GM10248 (cell line): ENCODE measurements at regions not wholly inside any gene's neighbourhood (a gene's known extent, or its start where the extent isn't known, plus 50 kb on each side); places are given as distances from the start of the nearest gene placed in this dataset.

ENCODE experiments used
- CTCF ChIA-PET: fragments of 300-600 bp; sonication (Branson Sonifier 250); formaldehyde crosslinking; extraction: SDS; loops from one replicate; lab custom pipeline; 2021; ENCODE audit warnings: antibody characterized with exemption; lab: Yijun Ruan, JAX
- POLR2A ChIA-PET: fragments of 350-650 bp; sonication (Branson Sonifier 250); formaldehyde crosslinking; extraction: SDS; loops from one replicate; lab custom pipeline; 2020; ENCODE audit warnings: antibody characterized with exemption; lab: Yijun Ruan, JAX
- DNase-seq: peaks from one replicate; pipeline ENCODE4 v3.0.0; 2012; ENCODE audit errors: extremely low spot score
- TF ChIP-seq, protein P1 (sequence below): IDR thresholded peaks from 2 replicates; pipeline ENCODE4 v1.5.1; 2012; ENCODE audit warnings: mild to moderate bottlenecking, low read depth; ENCODE audit errors: extremely low read depth, missing control alignments, control extremely low read depth

DNA sequence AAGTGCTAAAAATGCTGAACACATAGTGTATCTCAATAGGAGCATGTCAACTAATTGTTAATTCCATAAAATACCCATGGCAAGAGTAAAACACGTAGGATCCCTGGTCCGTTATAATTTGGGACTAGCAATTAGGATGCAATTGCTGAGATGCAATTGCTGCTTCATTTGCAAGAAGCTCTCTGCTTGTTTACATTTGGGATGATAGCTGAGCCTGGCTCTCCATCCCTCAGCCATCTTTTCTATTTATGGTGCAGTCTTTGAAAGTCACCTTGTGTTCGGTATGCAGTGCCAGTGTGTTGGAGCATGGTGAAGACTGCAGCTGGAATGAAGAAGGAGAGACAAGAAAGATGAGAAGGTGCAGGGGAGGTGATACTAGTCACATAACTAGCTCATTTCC lies 191.3 kb downstream of the SNX10 start:
- TF ChIP-seq, protein P1, sequence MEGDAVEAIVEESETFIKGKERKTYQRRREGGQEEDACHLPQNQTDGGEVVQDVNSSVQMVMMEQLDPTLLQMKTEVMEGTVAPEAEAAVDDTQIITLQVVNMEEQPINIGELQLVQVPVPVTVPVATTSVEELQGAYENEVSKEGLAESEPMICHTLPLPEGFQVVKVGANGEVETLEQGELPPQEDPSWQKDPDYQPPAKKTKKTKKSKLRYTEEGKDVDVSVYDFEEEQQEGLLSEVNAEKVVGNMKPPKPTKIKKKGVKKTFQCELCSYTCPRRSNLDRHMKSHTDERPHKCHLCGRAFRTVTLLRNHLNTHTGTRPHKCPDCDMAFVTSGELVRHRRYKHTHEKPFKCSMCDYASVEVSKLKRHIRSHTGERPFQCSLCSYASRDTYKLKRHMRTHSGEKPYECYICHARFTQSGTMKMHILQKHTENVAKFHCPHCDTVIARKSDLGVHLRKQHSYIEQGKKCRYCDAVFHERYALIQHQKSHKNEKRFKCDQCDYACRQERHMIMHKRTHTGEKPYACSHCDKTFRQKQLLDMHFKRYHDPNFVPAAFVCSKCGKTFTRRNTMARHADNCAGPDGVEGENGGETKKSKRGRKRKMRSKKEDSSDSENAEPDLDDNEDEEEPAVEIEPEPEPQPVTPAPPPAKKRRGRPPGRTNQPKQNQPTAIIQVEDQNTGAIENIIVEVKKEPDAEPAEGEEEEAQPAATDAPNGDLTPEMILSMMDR: no peak
- ChIA-PET POLR2A (no interaction called here), CTCF (interaction anchor here (0.9 to 1.3 kb wide), 3 partner anchors 8 to 40 kb away, joined by 3 to 4 read pairs (median 4); no protein-coding TSS in a partner anchor)
- no peak for DNase-seq

DNA sequence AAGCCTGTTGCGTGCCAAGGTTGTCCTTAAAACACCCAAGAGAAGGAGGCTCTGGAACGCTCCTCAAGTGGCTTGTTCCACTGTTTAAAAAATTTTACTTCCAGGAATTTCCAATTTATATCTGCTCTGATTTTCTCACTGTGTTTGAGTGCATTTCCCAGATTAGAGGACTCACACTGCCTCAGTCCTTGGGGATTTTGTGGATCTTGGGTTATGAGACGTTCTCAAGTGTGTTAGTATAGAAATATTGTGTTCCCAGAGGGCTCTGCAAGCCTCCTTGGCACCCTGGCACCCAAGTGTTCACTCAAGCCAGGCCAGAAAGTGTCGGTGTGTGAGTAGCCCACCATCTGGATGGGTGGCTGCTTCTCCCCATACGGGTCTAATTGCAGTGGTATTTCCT lies 192.2 kb downstream of the SNX10 start:
- TF ChIP-seq, protein P1: no peak
- ChIA-PET CTCF (interaction anchor here (1.2 kb wide), 1 partner anchor 76 kb away, joined by 3 read pairs; no protein-coding TSS in a partner anchor), POLR2A (no interaction called here)
- DNase-seq: no peak

- POLR2A ChIA-PET: no interaction called here
Observed at GRCh38 chr7:26485367-26485934, 193.8 kb downstream of the SNX10 start.

DNA sequence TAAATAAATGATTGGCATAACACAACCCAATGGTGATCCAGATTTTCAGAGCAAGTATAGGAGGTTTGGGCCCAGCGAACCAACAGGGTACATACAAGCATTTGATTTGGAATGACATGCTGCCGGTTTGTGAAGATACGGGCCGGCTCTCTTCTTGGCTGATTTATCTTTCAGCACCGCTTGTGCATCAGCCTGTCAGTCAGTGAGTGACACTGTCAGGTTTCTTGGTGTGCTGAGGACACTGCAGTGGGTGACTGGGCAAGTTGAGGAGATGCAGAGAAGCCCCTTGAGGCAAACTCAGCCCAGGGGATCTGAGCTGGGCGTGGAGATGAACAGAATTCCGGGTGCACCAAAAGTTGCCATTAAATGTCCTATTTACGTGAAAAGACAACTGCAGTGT lies 194.5 kb downstream of the SNX10 start:
- TF ChIP-seq, protein P1: no peak
- ChIA-PET CTCF (no interaction called here), POLR2A (no interaction called here)
- DNase-seq: no peak

More at GRCh38 chr7:26485367-26485934, 193.8 kb downstream of the SNX10 start:
- DNase-seq: no peak
- TF ChIP-seq, protein P1: no peak
- CTCF ChIA-PET: interaction anchor here (1.3 kb wide), 1 partner anchor 116 kb away, joined by 3 read pairs; no protein-coding TSS in a partner anchor

DNA sequence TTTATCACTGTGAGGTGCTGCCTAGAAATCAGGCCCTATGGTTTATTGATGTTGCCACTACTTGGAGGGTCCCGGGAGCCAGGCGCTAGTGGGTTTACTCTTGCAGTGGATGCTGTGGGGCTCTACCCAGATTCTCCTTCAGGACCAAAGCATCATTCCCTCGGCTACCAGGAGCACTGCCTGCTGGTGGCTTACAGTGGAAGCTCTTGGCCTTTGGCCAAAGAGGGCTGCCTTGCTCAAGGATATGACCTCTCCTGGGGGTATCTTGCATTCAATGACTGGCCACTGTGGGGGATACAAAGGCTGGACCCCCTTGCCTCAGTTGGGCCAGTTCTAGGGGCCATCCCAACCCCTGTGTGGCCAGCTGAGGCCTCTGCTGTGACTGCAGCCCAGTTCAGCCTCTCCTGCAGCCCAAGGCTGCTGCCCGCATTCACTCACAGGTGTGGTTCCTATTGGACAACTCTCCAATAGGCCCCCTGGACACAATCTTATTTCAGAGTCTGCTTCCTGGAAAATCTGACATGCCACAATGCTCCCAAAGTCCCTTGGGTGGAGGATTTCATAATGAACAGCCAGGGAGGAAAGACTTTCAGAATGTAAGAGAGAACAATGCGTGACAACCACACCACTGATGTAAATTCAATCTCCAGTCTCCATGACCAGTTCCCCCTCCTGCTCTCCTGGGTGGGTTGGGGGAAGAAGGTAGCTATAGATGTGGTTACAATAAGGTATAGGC lies 196.3 kb downstream of the SNX10 start:
- no peak for DNase-seq
- ChIA-PET CTCF (interaction anchor here (5.5 kb wide), 1 partner anchor 13 kb away, joined by 24 read pairs; no protein-coding TSS in a partner anchor), POLR2A (no interaction called here)
- TF ChIP-seq, protein P1: no peak

GRCh38 chr7:26489391-26489790 lies 197.7 kb downstream of the SNX10 start:
- ChIA-PET CTCF (interaction anchor here (1.0 to 5.5 kb wide), 2 partner anchors 11 to 186 kb away, joined by 3 to 24 read pairs; no protein-coding TSS in a partner anchor), POLR2A (no interaction called here)
- no peak for DNase-seq
- TF ChIP-seq, protein P1: no peak
